HG03520 (cell line): ENCODE measurements at regions not wholly inside any gene's neighbourhood (a gene's known extent, or its start where the extent isn't known, plus 50 kb on each side); places are given as distances from the start of the nearest gene placed in this dataset.
"Not testable (repeated sequence)": the region's sequence is repeated elsewhere in the genome, so short reads cannot be mapped to it uniquely, and the experiment has no call there.

ENCODE experiments used
- ATAC-seq: cut with Tn5 transposase; IDR thresholded peaks from one replicate; pipeline ENCODE4 v1.9.1; 2021; ENCODE audit warnings: mild to moderate bottlenecking, moderate library complexity; ENCODE audit not compliant: unreplicated experiment

DNA sequence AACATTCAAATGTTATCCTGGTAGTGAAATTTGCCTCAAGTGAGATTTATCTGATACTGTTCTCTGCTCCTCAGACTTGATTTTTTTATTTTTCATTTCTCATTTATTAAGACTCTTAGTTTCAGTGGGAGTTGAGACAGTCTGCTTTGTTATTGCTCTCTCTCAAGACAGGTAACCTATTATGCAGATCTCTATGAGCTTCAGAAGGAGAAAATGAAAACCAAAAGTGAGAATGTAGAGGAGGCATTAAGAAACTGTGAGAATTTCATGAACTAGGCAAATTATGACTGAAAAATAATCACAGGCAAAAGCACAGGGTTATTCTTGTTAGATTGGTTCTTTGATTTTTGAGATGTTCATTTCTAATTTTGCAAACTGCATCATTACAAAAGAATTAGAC lies 290.0 kb upstream of the CHORDC1 start:
- ATAC-seq = peak; percentile 72

DNA sequence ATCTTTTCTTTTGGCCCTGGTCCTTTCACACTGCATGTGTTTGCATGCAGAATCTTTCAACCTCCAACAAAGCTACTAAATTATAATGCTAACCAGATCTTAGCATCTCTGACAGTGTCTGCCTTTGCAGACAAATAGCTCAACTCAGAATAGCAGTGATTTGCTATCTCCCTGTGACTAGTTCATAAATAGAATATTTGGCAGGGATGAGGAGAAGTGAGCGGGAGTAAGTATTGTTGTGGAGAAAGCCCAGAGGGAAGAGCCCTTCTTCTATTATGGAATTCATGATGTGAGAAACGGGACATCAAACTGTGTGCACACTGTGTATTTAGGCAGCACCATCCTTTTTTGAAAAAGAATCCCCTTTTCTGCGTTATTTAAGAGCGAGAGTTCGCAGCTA lies 288.0 kb upstream of the CHORDC1 start:
- no peak for ATAC-seq

DNA sequence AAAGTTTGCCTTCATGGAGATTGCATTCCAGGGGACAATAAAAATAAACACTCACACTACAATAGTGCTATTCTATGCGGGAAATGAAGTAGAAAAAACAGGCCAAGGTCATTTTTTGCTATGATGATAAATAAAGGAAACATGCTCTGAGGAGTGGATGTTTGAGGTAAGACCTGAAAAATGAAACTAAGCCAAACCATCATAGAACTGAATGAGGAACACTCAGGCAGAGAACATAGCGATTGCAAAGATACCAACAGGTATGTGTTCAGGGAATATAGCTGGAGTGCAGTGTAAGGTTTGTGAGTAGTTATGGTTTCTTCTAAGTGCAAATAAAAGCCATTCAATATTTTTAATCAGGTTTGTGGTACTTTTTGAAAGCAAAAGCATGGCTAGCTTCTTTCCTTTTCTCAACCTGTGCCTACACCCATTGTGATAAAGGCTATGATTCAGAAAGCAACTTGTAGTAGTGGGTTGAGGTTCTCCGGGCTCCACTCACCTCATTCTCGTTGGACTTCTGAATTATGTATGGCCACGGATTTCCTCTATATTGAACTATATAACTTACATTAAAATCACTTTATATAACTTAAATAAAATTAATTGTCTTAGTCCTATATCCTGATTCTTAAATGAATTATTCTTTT lies 278.2 kb upstream of the CHORDC1 start:
- ATAC-seq = no peak

DNA sequence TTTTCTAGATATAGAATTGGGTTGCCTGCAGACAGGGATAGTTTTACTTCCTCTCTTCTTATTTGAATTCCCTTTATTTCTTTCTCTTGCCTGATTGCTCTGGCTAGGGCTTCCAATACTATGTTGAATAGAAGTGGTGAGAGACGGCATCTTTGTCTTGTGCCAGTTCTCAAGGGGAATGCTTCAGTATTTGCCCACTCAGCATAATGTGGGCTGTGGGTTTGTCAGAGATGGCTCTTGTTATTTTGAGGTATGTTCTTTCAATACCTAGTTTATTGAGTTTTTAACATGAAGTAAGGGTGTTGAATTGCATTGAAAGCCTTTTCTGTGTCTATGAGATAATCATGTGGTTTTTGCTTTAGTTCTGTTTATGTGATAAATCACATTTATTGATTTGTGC lies 273.9 kb upstream of the CHORDC1 start:
- ATAC-seq = no peak

DNA sequence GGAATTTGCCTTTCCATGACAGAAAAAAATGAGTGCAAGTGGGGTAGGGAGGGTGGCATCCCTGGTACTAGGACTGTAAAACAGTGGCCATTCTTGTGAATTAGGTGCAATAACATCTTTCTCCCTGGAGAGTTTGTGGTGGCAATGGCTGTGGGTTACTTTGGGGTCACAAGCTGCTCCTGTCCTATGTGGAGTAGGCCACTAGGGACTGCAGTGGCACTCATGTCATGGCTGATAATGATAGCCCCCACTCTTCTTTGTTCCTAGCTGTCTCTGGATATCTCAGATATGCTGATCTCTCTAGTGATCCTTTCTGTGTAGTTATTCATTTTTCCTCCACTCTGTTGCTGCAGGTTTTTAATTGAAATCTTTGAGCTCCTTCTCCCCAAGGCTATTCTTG lies 270.5 kb upstream of the CHORDC1 start:
- no peak for ATAC-seq

DNA sequence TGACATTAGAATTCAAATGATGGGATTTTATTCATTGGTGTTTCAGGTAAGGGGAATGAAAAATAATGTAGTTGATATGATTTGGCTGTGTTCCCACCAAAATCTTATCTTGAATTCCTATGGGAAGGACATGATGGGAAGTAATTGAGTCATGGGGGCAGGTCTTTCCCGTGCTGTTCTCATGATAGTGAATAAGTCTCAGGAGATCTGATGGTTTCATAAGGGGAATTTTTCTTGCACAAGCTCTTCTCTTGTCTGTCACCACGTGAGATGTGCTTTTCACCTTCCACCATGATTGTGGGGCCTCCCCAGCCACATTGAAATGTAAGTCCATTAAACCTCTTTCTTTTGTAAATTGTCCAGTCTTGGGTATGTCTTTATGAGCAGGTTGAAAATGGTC lies 268.6 kb upstream of the CHORDC1 start:
- no peak for ATAC-seq

DNA sequence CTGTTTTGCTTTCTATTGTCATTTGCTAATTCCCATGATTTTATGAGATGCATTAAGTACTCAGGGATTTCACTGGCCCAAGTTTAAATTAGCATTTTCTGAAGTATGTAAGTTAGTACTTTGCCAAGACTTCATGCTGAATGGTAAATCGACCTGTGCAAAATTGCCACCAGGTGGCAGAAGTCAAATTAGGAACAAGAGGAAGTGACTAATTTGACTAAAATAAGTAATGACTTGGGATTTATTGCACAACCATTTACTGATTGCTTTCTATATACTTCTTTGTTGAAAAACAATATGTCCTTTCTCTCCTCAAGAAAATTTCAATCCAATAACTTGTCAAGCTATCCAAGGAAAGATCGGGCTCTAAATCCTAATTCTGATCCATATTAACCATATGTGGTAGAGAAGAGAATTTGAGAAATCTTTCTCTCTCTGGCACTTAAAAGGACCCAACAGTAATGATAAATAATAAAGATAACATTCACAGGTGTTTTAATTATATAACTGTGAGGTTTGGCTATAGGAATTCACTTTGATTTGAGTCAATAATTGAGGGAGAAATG lies 253.7 kb upstream of the CHORDC1 start:
- peak; percentile 63 for ATAC-seq

DNA sequence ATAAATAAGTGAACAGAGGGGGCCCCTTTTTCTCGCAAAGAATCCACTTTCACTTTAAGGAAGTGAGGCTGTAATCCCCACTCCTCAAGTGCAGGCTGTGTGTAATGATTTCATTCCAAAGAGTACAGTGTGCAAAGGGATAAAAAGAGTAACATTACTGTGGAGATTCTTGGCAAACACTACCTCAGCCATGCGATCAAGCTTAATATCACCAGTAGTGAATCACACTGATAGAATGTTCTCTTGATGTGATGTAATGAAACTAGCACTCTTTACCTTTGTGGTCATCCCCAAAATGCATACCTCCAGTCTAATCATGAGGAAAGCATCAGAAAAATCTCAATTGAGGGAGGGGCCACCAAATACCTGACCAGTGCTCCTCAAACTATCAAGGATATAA lies 246.1 kb upstream of the CHORDC1 start:
- ATAC-seq = no peak

DNA sequence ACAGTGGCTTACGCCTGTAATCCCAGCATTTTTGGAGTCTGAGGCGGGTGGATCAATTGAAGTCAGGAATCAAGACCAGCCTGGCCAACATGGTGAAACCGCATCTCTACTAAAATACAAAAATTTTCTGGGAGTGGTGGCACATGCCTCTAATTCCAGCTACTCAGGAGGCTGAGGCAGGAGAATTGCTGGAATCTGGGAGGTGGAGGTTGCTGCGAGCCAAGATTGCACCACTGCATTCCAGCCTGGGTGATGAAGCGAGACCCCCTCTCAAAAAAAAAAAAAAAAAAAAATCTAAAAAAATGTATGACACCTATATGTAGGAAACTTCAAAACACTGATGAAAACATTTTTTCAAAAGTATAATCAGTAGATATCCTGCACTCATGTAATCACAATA lies 242.7 kb upstream of the CHORDC1 start:
- ATAC-seq = no peak

DNA sequence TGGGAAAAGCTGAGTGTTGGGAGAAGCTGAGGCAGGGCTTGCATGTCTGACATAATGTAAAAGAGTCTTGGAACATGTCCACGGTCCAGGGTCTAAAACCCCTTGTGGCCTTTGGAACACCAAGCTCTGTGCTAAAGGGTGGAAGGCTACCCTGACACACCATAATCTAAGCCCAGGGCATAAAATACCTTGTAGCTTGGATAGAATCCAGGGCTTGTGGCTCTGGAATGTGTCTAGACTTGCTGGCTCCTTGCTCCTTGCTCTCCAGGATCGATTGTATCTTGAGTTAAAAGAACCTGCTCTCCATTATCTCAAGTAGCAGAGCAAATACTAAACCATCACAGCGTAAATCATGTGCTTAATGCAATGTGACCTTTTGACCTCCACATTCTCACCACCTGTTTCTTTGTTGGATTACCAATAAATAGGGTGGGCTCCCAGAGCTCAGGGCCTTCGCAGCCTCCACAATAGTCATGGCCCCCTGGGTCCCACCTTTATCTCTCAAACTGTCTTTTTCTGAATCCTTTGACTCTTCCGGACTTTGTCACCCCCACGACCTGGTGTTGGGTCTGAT lies 232.6 kb upstream of the CHORDC1 start:
- ATAC-seq = not testable (repeated sequence)

DNA sequence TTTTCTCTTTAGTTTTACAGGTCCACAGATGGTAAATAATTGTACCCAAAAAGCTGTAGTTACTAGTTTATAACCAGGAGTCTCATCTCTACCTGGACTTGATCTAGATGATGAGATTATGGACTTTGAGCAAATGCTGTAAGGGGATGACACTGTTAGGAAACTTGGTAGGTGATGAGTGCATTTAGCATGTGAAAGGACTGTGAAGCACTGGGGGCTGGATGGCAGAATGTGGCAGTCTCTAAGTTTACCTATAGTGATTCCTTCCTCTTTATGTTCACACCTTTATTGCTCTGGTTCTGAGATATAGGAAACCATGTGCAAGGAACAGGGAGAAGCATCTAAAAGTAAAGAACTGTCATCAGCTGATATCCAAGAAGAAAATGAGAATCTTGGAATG lies 230.7 kb upstream of the CHORDC1 start:
- ATAC-seq = no peak

DNA sequence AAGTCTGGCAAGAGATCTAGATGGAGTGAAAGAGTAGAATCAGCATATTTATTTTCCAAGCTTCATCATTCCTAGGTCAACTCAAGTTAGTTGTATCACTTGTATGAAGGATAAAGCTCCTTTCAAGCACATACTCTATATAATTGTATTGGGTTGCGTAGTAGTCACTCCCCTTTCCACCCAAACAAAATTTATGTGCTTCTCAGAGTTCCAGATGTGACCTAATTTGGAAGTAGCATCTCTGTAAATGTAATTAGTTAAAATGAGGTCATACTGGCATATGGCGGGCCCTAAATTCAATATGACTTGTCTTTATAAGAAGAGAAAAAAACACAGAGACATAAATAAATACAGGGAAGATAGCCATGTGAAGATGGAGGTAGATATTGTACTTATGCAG lies 226.8 kb upstream of the CHORDC1 start:
- no peak for ATAC-seq

DNA sequence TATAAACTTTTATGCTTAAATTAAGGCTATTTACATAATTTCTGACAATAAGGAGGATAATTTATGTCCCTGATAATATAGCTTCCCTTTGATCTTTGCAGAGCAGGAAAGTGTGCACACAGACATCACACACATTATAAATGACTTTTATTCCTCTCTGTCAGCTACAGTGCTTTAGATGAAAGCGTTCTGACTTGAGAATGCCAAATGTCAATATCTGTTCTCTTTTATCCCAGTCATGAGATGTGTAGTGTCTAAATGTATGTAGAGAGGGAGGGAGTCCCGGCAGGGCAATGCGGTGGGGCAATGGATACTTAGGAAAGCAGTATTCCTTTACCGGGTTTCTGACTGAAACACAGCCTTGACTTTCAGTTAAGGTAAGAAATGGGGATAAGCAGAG lies 225.4 kb upstream of the CHORDC1 start:
- no peak for ATAC-seq

DNA sequence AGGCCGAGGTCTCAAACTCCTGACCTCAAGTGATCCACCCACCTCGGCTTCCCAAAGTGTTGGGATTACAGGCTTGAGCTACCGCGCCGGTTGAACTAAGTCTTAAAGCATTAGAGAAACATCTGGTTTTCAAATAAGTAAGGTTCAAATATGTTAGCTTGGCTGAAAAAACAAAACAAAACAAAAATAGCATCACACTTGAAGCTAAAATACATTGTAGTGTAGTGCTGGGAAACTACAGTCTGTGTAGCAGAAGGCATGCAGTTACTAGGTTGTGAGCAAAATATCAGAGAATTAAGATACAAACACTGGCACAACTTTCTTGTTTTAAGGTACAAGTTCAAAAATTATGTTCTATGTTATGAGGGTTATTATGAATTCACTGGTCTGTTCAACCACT lies 224.8 kb upstream of the CHORDC1 start:
- no peak for ATAC-seq

DNA sequence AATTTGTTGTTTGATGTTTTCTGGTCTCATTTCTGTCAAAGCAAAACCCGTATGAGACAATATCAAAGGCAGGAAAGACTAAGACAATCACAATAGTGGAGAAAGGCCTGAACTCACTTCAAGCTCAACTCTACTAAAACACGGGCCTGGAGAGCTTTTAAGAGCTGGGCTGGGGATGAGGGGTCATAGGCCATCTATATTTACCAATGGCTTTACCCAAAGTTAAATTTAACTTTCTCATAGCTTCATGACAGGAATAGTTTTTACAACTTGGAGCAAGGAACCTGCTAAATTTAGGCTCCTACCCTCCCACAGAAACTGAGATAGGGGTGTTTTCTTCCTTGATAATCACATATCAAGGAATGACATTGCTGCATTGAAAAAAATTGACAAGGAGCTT lies 223.4 kb upstream of the CHORDC1 start:
- no peak for ATAC-seq

DNA sequence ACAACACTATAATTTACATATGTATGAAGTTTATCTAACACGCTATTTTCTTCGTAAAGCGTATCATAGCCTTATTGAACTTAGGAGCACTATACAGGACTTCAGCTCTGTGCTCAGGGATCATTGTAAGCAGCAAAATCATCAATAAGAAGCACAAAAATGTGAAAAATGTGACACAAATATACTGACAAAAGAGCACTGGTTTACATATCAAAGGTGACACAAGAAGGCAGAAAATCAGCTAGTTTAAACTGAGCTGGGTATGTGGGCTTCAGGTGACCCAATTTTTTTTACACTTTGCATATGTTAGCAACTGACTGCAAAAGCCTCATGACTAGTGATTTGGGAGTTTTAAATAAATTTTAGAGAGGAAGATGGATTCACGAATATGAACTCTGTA lies 215.2 kb upstream of the CHORDC1 start:
- ATAC-seq = no peak

DNA sequence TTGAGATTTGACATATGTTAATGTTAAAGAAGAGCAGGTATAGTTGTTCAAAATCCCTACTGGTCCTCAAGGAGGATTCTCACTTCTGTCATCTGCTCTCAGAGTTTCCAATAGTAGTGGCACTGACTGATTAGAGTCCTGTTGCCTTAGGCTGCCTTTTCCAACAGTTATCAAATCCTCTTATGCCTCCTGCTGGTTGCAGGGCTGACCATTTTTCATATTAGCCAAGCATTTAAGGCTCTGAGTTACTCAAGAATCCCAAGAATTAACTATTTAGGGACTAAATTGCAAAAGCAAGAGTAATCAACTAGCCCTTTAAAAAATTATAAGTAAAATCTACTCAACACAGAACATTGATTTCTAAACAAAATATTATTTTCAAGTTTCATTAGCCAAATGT lies 212.0 kb upstream of the CHORDC1 start:
- ATAC-seq = no peak

DNA sequence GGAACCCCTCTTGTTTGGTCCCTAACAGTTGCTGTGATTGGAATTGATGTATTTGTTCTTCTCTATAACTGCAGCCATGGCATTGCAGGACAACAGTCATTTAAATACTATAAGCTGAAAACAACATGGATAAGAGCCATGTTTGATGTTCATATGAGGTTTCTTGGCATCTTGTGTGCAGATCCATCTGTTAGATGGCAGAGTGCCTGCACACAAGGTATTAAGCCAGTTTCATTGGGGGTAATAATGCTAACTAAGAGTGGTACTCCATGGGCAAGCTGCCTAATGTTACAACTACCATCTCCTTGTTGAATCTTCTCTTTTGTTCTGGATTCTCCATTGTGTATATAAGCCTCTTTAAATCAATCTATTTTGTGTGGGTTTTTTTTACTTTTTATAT lies 206.0 kb upstream of the CHORDC1 start:
- no peak for ATAC-seq

DNA sequence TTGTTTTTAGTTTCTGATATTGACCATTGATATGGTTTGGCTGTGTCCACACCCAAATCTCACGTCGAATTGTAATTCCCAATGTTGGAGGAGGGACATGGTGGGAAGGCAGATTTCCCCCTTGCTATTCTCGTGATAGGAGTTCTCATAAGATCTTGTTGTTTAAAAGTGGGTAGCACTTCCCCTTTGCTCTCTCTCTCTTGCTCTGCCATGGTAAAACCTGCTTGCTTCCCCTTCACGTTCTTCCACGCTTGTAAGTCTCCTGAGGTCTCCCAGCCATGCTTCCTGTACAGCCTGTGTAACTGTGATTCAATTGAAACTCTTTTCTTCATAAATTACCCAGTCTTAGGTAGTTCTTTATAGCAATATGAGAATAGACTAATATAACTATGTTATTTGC lies 203.6 kb upstream of the CHORDC1 start:
- no peak for ATAC-seq

DNA sequence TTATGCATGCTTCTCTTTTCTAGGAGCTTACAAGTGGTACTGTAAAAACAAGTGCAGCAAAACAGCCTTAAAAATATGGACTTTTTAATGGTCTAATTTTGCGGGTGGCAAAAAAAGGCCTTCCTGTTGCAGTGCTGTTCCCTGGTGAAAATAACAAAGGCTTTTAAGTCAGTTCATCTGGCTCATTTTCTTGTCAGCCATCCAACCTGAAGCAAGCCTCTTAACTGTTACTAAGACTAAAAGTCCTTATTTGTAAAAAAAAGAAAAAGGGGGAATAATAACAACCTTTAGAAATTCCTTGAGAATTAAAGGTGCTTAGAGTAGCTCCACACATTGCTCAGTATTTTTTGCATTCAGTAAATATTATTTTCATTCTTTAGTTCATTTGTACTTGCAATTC lies 200.5 kb upstream of the CHORDC1 start:
- ATAC-seq = no peak

DNA sequence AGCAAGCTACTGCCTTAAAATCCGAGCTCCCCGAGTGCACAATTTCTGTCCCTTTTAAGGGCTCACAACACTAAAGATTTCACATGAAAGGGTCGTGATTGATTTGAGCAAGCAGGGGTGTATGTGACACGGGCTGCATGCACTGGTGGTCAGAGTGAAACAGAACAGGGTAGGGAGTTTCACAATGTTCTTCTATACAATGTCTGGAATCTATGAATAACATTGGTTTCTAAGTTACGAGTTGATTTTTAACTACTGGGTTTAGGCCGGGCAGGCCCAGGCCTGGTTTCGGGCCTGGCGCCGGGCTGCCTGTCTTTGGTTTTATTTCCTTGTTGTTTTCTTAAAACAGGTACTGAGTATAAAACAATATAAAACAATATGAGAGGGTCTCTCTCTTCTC lies 199.9 kb upstream of the CHORDC1 start:
- ATAC-seq = not testable (repeated sequence)

DNA sequence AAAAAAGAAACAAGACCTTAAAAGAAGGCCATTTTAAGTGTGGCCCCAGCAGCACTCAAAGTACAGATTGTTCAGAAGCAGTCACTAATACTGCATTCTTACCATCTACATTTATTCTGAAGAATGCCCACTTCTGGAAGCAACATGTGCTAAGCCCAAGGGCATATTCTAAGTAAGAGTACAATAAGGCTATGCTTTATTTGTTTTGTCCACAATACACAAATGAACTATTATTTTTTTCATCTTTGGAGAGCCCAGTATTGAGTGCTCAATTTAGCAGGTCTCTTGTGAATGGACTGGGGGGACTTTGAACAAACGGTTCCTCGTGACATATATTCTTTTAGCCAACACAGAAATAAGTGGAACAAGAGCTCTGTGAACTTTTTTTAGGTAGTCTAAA lies 191.4 kb upstream of the CHORDC1 start:
- ATAC-seq = no peak

DNA sequence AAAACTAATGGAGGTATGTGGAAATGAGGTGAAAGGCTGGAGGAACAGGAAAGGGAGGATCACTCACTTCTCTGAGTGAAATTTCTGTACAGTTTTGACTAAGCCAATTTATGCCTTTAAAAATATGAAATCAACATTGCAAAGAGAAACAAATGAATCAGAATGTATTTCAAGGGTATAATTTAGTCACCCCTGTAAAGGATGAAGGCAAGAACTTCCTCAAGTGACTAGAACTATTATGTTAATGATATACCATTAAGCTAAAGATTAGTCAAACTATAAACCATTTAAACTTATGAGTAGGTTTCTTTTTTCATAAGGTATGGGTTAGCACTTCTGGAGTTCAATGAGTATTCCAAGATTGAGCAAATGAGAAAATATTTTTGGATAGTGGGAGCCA lies 184.5 kb upstream of the CHORDC1 start:
- no peak for ATAC-seq
